SK-N-SH treated with all-trans-retinoic acid at 6 μM for 48 hours (cell line): ENCODE measurements at regions not wholly inside any gene's neighbourhood (a gene's known extent, or its start where the extent isn't known, plus 50 kb on each side); places are given as distances from the start of the nearest gene placed in this dataset.

ENCODE experiments used
- ATAC-seq: fragments of 200-7000 bp; cut with Tn5 transposase; 3 replicates; pipeline ENCODE4 v1.9.1; 2020; ENCODE audit warnings: mild to moderate bottlenecking, moderate library complexity
- ARNTL ChIP-seq: fragments of 450-650 bp; formaldehyde crosslinking; IDR thresholded peaks from 2 replicates; pipeline ENCODE4 v1.5.0; 2020; ENCODE audit warnings: low read depth, mild to moderate bottlenecking, moderate library complexity, borderline replicate concordance
- BACH2 ChIP-seq: fragments of 250-450 bp; sonication (Bioruptor Pico); IDR thresholded peaks from 2 replicates; pipeline ENCODE4 v1.9.0; 2021; ENCODE audit warnings: mild to moderate bottlenecking, borderline replicate concordance
- CSDC2 ChIP-seq: fragments of 250-450 bp; sonication (Bioruptor Pico); IDR thresholded peaks from 2 replicates; pipeline ENCODE4 v1.5.0; 2020; ENCODE audit warnings: mild to moderate bottlenecking, moderate library complexity
- ESRRG ChIP-seq: fragments of 250-450 bp; sonication (Bioruptor Pico); IDR thresholded peaks from 2 replicates; pipeline ENCODE4 v1.6.1; 2021; ENCODE audit warnings: mild to moderate bottlenecking
- GLIS3 ChIP-seq: fragments of 250-450 bp; sonication (Bioruptor Pico); IDR thresholded peaks from 2 replicates; pipeline ENCODE4 v1.5.0; 2020; ENCODE audit warnings: mild to moderate bottlenecking, moderate library complexity
- ISL1 ChIP-seq: fragments of 250-450 bp; sonication (Bioruptor Pico); IDR thresholded peaks from 2 replicates; pipeline ENCODE4 v2.1.2; 2022; ENCODE audit warnings: mild to moderate bottlenecking, moderate library complexity
- OSR1 ChIP-seq: fragments of 250-450 bp; sonication (Bioruptor Pico); IDR thresholded peaks from 2 replicates; pipeline ENCODE4 v1.8.0; 2022; ENCODE audit warnings: moderate library complexity, mild to moderate bottlenecking, inconsistent platforms
- PPARA ChIP-seq: fragments of 250-450 bp; sonication (Bioruptor Pico); IDR thresholded peaks from 2 replicates; pipeline ENCODE4 v1.5.0; 2020; ENCODE audit warnings: mild to moderate bottlenecking, borderline replicate concordance
- RARB ChIP-seq: fragments of 250-450 bp; sonication (Bioruptor Pico); IDR thresholded peaks from 2 replicates; pipeline ENCODE4 v1.8.0; 2021; ENCODE audit warnings: mild to moderate bottlenecking, moderate library complexity
- SNAI2 ChIP-seq: fragments of 250-450 bp; sonication (Bioruptor Pico); IDR thresholded peaks from 2 replicates; pipeline ENCODE4 v1.5.0; 2020; ENCODE audit warnings: mild to moderate bottlenecking, moderate library complexity
- TCF4 ChIP-seq: fragments of 250-450 bp; sonication (Bioruptor Pico); IDR thresholded peaks from 2 replicates; pipeline ENCODE4 v1.8.0; 2021; ENCODE audit warnings: mild to moderate bottlenecking, moderate library complexity, borderline replicate concordance
- TOX ChIP-seq: fragments of 250-450 bp; sonication (Bioruptor Pico); IDR thresholded peaks from 2 replicates; pipeline ENCODE4 v1.8.0; 2021; ENCODE audit warnings: mild to moderate bottlenecking, moderate library complexity, borderline replicate concordance
- ZC3H10 ChIP-seq: fragments of 250-450 bp; sonication (Bioruptor Pico); IDR thresholded peaks from 2 replicates; pipeline ENCODE4 v1.5.1; 2021; ENCODE audit warnings: mild to moderate bottlenecking, moderate library complexity
- ZFP3 ChIP-seq: fragments of 250-450 bp; sonication (Bioruptor Pico); IDR thresholded peaks from 2 replicates; pipeline ENCODE4 v1.5.0; 2020; ENCODE audit warnings: mild to moderate bottlenecking, moderate library complexity
- ZFP30 ChIP-seq: fragments of 450-650 bp; formaldehyde crosslinking; IDR thresholded peaks from 2 replicates; pipeline ENCODE4 v1.5.0; 2022; ENCODE audit warnings: mild to moderate bottlenecking, moderate library complexity
- ZNF565 ChIP-seq: fragments of 450-650 bp; formaldehyde crosslinking; conservative IDR thresholded peaks from 2 replicates; pipeline ENCODE4 v1.5.0; 2020; ENCODE audit warnings: low read depth, mild to moderate bottlenecking, moderate library complexity
- ZNF70 ChIP-seq: fragments of 450-650 bp; formaldehyde crosslinking; IDR thresholded peaks from 2 replicates; pipeline ENCODE4 v1.5.0; 2020; ENCODE audit warnings: mild to moderate bottlenecking, moderate library complexity
- ZNF8 ChIP-seq: fragments of 450-650 bp; formaldehyde crosslinking; IDR thresholded peaks from 2 replicates; pipeline ENCODE4 v1.5.0; 2020; ENCODE audit warnings: mild to moderate bottlenecking, moderate library complexity
- TF ChIP-seq, protein P1 (sequence below): fragments of 250-450 bp; sonication (Bioruptor Pico); IDR thresholded peaks from 2 replicates; pipeline ENCODE4 v1.8.0; 2021; ENCODE audit warnings: low read depth, mild to moderate bottlenecking, moderate library complexity, borderline replicate concordance
- TF ChIP-seq, protein P2 (sequence below): fragments of 250-450 bp; sonication (Bioruptor Pico); IDR thresholded peaks from 2 replicates; pipeline ENCODE4 v1.8.0; 2020; ENCODE audit warnings: mild to moderate bottlenecking, moderate library complexity, borderline replicate concordance
- TF ChIP-seq, protein P3 (sequence below): fragments of 250-450 bp; sonication (Bioruptor Pico); IDR thresholded peaks from 2 replicates; pipeline ENCODE4 v1.5.1; 2020; ENCODE audit warnings: low read depth, mild to moderate bottlenecking, moderate library complexity
- TF ChIP-seq, protein P4 (sequence below): fragments of 250-450 bp; sonication (Bioruptor Pico); IDR thresholded peaks from 2 replicates; pipeline ENCODE4 v1.5.0; 2020; ENCODE audit warnings: mild to moderate bottlenecking, moderate library complexity
- TF ChIP-seq, protein P5 (sequence below): fragments of 250-450 bp; sonication (Bioruptor Pico); IDR thresholded peaks from 2 replicates; pipeline ENCODE4 v1.5.1; 2021; ENCODE audit warnings: mild to moderate bottlenecking, moderate library complexity

DNA sequence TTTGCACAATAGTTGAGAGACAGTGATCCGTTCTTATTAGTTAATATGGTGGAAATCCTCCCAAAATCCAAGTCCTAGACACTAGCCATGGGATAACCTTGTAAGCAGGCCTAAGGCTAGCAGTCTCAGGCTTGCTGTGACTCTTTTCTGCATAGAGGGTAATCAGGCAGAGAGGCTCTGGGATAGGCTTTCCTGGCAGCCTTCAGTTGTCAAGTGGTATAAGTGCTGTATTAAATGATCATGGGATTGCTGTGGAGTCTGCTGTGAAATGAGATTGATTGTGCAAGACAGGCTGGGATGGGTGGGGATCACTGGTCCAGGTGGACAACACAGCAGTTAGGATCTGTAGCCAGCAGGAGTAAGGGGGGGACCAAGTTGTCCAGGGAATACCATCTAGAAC is 416.4 kb downstream of the TLE4 start:
- TF ChIP-seq, protein P1, sequence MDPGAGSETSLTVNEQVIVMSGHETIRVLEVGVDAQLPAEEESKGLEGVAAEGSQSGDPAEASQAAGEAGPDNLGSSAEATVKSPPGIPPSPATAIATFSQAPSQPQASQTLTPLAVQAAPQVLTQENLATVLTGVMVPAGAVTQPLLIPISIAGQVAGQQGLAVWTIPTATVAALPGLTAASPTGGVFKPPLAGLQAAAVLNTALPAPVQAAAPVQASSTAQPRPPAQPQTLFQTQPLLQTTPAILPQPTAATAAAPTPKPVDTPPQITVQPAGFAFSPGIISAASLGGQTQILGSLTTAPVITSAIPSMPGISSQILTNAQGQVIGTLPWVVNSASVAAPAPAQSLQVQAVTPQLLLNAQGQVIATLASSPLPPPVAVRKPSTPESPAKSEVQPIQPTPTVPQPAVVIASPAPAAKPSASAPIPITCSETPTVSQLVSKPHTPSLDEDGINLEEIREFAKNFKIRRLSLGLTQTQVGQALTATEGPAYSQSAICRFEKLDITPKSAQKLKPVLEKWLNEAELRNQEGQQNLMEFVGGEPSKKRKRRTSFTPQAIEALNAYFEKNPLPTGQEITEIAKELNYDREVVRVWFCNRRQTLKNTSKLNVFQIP (CRISPR knock-in tag): no peak
- TF ChIP-seq GLIS3 (CRISPR knock-in tag) (no peak), OSR1 (CRISPR knock-in tag) (no peak), BACH2 (CRISPR knock-in tag) (no peak), RARB (CRISPR knock-in tag) (no peak), ZNF565 (CRISPR knock-in tag) (no peak), ZNF70 (no peak), TCF4 (CRISPR knock-in tag) (no peak), PPARA (CRISPR knock-in tag) (no peak), CSDC2 (CRISPR knock-in tag) (no peak), ZFP3 (no peak), ZFP30 (no peak), ESRRG (CRISPR knock-in tag) (no peak), ZC3H10 (CRISPR knock-in tag) (no peak), TOX (CRISPR knock-in tag) (no peak), ARNTL (CRISPR knock-in tag) (no peak), SNAI2 (no peak)
- TF ChIP-seq, protein P2, sequence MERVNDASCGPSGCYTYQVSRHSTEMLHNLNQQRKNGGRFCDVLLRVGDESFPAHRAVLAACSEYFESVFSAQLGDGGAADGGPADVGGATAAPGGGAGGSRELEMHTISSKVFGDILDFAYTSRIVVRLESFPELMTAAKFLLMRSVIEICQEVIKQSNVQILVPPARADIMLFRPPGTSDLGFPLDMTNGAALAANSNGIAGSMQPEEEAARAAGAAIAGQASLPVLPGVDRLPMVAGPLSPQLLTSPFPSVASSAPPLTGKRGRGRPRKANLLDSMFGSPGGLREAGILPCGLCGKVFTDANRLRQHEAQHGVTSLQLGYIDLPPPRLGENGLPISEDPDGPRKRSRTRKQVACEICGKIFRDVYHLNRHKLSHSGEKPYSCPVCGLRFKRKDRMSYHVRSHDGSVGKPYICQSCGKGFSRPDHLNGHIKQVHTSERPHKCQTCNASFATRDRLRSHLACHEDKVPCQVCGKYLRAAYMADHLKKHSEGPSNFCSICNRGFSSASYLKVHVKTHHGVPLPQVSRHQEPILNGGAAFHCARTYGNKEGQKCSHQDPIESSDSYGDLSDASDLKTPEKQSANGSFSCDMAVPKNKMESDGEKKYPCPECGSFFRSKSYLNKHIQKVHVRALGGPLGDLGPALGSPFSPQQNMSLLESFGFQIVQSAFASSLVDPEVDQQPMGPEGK (CRISPR knock-in tag): no peak
- TF ChIP-seq, protein P3, sequence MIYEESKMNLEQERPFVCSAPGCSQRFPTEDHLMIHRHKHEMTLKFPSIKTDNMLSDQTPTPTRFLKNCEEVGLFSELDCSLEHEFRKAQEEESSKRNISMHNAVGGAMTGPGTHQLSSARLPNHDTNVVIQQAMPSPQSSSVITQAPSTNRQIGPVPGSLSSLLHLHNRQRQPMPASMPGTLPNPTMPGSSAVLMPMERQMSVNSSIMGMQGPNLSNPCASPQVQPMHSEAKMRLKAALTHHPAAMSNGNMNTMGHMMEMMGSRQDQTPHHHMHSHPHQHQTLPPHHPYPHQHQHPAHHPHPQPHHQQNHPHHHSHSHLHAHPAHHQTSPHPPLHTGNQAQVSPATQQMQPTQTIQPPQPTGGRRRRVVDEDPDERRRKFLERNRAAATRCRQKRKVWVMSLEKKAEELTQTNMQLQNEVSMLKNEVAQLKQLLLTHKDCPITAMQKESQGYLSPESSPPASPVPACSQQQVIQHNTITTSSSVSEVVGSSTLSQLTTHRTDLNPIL (CRISPR knock-in tag): no peak
- TF ChIP-seq, protein P4, sequence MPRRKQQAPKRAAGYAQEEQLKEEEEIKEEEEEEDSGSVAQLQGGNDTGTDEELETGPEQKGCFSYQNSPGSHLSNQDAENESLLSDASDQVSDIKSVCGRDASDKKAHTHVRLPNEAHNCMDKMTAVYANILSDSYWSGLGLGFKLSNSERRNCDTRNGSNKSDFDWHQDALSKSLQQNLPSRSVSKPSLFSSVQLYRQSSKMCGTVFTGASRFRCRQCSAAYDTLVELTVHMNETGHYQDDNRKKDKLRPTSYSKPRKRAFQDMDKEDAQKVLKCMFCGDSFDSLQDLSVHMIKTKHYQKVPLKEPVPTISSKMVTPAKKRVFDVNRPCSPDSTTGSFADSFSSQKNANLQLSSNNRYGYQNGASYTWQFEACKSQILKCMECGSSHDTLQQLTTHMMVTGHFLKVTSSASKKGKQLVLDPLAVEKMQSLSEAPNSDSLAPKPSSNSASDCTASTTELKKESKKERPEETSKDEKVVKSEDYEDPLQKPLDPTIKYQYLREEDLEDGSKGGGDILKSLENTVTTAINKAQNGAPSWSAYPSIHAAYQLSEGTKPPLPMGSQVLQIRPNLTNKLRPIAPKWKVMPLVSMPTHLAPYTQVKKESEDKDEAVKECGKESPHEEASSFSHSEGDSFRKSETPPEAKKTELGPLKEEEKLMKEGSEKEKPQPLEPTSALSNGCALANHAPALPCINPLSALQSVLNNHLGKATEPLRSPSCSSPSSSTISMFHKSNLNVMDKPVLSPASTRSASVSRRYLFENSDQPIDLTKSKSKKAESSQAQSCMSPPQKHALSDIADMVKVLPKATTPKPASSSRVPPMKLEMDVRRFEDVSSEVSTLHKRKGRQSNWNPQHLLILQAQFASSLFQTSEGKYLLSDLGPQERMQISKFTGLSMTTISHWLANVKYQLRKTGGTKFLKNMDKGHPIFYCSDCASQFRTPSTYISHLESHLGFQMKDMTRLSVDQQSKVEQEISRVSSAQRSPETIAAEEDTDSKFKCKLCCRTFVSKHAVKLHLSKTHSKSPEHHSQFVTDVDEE (CRISPR knock-in tag): no peak
- ATAC-seq: no peak

DNA sequence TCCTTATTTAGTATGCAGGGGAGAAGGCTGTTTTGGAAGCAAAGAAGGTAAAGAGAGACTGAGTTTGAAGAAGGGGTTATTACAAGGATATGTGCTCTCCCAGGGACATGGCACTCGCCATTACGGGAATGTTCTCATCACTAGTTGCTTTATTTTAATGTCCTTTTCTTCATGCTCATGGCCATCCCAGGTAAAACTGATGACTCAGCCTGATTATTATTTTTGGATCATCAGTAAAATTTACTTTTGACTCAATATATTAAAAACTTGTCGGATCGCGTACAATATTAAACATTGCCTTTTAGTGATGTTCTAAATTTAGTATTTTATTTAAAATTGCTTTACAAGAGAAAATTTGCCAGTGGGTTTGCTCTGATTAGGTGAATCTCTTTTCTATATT is 414.7 kb downstream of the TLE4 start:
- TF ChIP-seq PPARA (CRISPR knock-in tag): no peak
- TF ChIP-seq ISL1 (CRISPR knock-in tag): no peak
- TF ChIP-seq, protein P4 (CRISPR knock-in tag): no peak
- no peak for TF ChIP-seq OSR1 (CRISPR knock-in tag)

DNA sequence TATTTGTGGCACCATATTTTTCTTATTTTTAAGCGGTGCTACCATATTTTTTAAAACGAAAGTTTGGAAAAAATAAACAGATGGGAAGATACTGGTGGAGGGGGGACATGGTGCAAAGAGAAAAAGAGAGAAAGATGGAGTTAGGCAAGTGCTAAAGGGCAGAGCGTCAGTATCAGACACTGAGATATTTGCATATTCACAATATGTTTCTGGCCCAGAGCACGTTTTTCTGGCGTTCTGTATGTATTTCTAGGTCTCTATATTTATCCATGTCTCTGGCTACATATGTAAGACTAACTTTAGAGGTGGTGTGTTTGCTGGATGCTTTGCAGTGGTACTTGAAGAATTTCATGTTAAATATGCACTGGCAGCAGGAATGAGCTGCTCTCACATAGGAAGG is 414.0 kb downstream of the TLE4 start:
- ATAC-seq: no peak
- TF ChIP-seq ZNF8 (CRISPR knock-in tag) (no peak), TCF4 (CRISPR knock-in tag) (no peak), CSDC2 (CRISPR knock-in tag) (no peak), PPARA (CRISPR knock-in tag) (no peak), SNAI2 (no peak), ZNF565 (CRISPR knock-in tag) (no peak), ZC3H10 (CRISPR knock-in tag) (no peak), ISL1 (CRISPR knock-in tag) (no peak)
- TF ChIP-seq, protein P3 (CRISPR knock-in tag): no peak
- TF ChIP-seq, protein P5, sequence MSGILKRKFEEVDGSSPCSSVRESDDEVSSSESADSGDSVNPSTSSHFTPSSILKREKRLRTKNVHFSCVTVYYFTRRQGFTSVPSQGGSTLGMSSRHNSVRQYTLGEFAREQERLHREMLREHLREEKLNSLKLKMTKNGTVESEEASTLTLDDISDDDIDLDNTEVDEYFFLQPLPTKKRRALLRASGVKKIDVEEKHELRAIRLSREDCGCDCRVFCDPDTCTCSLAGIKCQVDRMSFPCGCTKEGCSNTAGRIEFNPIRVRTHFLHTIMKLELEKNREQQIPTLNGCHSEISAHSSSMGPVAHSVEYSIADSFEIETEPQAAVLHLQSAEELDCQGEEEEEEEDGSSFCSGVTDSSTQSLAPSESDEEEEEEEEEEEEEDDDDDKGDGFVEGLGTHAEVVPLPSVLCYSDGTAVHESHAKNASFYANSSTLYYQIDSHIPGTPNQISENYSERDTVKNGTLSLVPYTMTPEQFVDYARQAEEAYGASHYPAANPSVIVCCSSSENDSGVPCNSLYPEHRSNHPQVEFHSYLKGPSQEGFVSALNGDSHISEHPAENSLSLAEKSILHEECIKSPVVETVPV (CRISPR knock-in tag): no peak
- TF ChIP-seq, protein P1 (CRISPR knock-in tag): no peak

More for the DNA sequence above, 414.7 kb downstream of the TLE4 start:
- no peak for ATAC-seq
